Activated T-cell treated with anti-CD3 and anti-CD28 coated beads, Interleukin-2, amount 50 U/mL, for 1 hour (primary cell): ENCODE measurements at regions not wholly inside any gene's neighbourhood (a gene's known extent, or its start where the extent isn't known, plus 50 kb on each side); places are given as distances from the start of the nearest gene placed in this dataset.
"Not testable (repeated sequence)": the region's sequence is repeated elsewhere in the genome, so short reads cannot be mapped to it uniquely, and the experiment has no call there.

Experiments used
- DNase-seq: peaks from one replicate; pipeline ENCODE4 v3.0.0-alpha.2; 2020

DNA sequence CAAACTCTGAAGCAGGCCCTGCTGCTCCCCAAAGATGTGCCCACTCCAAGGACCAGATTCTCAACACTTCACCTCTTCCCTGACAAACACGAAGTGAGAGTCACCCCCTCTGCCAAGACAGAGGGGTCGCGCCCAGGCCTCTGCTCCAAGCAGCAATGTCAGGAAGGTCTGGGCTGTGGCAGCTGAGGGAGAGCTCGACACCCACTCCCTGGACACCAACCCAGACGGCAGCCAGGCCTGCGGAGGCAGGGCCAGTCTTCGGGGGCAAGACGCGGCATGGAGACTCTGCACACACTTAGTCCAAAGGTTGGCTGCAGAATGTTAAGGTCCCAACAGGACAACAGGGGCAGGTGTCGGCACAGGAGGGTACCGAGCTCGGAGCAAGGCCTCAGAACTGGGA is 144.2 kb downstream of the DLL1 start:
- DNase-seq = no peak

DNA sequence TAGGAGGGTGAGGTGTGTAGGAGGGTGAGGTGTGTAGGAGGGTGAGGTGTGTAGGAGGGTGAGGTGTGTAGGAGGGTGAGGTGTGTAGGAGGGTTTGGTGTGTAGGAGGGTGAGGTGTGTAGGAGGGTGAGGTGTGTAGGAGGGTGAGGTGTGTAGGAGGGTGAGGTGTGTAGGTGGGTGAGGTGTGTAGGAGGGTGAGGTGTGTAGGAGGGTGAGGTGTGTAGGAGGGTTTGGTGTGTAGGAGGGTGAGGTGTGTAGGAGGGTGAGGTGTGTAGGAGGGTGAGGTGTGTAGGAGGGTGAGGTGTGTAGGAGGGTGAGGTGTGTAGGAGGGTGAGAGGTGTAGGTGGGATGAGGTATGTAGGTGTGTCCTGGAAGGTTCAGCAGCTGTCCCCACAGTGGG is 144.7 kb downstream of the DLL1 start:
- not testable (repeated sequence) for DNase-seq

DNA sequence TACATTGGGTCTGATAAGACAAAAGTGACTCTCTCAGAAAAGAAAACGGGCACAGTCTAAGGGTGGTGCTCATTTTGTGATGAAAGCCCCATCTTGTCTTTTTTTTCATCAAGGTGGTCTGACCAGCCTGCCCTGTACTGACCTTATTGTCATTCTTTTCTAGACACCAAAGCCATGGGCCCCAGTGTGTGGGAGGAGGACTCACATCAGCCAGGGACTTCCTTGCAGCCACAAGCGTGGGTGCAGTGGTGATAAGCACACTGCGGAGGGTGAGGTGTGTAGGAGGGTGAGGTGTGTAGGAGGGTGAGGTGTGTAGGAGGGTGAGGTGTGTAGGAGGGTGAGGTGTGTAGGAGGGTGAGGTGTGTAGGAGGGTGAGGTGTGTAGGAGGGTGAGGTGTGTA is 145.2 kb downstream of the DLL1 start:
- peak; percentile 18 for DNase-seq

DNA sequence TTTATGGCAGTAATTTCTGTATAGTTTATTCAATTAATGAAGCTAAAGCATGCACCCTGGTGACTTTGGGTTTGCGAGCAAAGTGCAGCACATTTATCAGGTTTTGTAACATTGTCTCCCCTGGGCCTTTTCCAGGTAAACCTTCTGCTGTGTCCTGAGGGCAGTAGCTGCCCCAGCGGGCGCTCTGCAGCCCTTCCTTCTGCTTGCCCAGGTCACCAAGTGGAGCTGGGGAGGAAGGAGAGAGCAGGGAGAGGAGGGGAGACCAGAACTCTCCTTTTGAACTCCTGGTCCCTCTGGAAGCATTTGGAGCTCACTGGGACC is 145.6 kb downstream of the DLL1 start:
- DNase-seq = no peak

DNA sequence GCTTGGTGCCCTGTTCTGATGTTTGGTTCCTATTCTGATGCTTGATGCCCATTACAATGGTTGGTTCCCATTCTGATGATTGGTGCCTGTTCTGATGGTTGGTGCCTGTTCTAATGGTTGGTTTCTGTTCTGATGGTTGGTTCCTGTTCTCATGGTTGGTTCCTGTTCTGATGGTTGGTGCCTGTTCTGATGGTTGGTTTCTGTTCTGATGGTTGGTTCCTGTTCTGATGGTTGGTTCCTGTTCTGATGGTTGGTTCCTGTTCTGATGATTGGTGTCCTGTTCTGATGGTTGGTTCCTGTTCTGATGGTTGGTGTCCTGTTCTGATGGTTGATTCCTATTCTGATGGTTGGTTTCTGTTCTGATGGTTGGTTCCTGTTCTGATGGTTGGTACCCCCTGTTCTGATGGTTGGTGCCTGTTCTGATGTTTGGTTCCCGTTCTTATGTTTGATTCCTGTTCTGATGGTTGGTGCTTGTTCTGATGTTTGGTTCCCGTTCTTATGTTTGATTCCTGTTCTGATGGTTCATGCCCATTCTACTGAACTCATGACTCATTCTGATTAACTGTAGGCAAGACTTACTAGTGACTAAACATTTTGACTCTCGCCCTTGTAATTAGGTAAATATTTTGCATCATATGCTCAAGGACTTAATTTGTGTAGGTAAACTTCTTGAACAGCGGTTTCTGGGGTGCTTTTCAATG is 146.2 kb downstream of the DLL1 start:
- DNase-seq = no peak

DNA sequence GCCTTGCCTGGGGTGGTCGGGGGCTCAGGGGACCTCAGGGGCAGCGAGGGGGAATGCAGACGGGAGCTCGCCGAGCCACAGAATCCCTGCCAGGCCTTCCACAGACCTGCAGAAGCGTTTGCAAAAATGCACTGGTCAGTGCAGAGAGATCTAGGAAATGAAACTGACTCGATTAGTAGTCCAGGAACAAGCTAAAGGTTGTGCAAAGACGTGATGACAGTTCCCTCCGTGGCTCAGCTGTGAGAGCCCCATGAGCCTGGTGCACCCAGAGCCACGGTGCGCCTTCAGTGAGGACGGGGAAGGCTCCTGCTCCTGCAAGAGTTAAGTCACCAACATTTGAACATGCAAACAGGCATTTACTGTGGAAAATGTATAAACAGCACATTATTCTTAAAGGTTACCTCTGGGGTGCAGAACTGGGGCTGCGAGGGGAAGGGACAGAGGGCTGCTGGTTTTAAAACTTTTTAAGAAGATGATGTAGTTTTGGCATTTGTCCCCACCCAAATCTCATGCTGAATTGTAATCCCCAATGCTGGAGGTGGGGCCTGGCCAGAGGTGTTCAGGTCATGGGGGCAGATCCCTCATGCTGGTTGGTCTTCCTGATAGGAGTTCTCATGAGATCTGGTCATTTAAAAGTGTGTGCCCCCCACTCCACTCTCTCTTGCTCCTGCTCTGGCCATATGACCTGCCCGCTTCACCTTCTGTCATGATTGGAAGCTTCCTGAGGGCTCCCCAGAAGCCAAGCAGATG is 147.3 kb downstream of the DLL1 start:
- no peak for DNase-seq

DNA sequence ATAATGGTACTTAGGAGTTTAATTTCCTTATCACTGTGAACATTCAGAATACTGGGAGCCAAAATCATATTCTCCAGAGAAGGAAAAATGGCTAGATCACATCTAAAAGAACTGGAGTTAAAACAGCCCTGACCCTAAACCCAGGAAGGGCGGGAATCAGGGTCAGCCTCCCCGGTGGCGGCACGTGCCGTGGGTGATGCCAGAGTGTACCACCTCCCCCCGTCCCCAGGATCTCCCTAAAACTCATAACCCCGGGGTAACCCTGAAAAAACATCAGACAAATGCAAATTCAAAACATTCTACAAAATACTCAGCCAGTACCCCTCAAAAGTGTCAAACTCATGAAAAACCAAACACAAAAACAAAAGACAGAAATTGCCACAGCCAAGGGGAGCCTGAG is 148.3 kb downstream of the DLL1 start:
- no peak for DNase-seq

DNA sequence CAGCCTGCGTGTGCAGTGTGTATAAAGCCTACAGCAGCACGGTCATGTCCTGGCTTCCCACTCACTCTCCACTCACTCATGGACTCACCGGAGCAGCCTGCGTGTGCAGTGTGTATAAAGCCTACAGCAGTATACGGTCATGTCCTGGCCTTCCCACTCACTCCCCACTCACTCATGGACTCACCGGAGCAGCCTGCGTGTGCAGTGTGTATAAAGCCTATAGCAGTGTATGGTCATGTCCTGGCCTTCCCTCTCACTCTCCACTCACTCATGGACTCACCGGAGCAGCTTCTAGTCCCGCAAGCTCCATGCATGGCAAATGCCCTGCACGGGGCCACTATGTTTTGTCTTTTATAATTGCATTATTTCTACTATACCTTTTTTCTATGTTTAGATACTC is 149.8 kb downstream of the DLL1 start:
- DNase-seq = not testable (repeated sequence)

DNA sequence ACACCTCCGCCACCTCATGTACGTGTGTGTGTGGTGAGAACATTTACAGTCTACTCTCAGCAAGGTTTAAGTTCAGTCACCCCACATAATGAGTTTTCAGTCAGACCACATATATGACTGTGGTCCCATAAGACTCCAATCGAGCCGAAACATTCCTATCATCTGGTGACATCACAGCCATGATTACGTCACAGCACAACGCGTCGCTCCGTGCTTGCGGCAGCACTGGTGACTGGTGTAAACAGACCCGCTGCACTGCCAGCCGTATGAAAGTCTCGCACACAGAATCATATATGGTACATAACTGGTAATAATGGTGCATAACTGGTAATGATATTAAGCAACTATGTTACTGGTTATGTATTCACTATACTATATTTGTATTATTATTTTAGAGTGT is 150.7 kb downstream of the DLL1 start:
- no peak for DNase-seq

DNA sequence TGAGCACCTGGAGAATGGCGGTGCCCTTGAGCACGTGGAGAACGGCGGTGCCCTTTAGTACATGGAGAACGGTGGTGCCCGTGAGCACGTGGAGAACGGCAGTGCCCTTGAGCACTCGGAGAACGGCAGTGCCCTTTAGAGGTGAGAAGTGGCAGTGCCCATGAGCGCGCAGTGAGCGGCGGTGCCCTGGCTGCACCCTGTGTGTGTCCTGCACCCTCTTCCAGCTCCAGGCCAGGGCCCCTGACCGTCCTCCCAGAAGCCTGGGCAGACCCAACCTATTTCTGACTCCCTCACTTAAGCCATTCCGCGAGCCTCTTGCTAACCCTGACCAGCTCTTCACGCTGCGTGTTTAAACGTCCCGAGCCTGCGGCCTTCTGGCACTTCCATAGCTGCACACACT is 151.3 kb downstream of the DLL1 start:
- no peak for DNase-seq

DNA sequence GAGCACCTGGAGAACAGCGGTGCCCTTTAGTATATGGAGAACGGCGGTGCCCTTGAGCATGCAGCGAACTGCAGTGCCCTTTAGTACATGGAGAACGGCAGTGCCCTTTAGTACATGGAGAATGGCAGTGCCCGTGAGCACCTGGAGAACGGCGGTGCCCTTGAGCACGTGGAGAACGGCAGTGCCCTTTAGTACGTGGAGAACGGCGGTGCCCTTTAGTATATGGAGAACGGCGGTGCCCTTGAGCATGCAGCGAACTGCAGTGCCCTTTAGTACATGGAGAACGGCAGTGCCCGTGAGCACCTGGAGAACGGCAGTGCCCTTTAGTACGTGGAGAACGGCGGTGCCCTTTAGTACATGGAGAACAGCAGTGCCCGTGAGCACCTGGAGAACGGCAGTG is 151.8 kb downstream of the DLL1 start:
- peak; percentile 3 for DNase-seq

DNA sequence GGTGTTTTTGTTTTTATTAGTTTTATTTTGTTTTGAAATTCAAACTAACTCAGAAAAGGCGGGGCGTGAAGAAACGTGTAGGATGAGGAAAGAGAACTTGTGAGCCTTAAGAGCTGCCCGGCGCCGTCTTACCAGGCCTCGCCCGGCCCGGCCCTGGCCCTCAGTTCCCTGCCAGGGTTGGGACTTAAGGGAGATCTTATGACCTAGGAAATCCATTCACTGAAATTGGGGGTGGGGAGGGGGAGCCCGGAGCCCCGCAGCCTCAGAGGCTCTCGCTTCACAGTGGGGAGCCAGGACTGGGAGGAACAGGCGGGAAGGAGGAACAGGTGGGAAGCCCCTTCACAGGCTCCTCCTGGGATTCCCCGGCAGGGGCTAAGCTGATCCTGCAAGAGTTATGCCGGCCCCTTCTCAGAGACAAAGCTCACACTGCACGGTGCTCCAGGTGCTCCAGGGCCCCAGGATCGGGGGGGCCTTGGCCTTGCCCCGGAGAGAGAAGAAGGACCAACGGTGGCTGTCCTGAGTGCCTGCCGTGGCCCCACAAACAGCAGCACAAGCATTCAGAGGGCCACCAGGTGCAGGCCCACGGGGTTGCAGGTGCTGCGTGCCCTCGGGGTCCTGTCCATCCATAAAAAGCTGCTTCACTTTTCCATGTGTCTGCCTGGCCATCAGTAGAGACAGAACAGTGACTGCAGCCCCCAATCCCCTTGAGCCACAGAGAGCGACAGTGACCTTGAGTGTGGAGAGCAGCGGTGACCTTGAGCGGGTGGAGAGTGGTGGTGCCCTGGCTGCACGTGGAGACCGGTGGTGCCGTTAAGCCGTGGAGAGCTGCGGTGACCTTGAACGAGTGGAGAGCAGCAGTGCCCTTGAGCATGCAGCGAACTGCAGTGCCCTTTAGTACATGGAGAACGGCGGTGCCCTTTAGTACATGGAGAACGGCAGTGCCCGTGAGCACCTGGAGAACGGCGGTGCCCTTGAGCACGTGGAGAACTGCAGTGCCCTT is 152.7 kb downstream of the DLL1 start:
- DNase-seq = peak; percentile 12

DNA sequence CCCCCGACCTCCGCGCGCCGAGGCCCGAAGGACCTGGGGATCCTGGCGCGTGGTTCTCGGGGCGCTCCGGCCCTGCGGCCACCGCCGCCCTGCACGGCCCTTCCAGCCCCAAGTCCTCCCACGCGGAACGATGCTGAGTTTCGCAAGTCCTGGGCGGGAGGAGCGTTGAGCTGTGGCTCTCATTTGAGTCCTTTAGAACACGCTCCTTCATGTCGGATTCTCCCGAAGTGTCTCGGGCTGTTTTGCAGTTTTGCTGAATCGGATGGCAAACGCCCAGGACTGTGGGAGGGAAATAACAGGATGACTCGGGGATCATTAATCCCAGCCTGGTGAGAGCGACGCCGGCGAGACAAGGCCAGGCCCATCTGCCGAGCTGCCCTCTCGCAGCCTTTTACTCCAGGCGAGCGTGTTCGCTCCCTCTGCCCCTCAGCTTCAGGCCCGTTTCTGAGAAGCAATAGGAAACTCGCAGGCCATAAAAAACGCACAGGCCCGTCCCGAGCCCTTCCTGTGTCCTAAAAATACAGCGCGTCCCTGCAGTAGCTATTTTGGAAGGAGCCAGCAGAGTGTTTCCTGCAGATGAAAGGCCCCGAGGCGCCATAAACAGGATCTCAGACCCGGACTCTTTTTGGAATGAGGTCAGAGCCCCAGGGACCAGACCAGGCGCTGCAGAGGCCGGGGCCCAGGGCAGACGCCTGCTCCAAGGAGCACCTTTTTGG is 153.5 kb downstream of the DLL1 start:
- DNase-seq = peak; percentile 11

DNA sequence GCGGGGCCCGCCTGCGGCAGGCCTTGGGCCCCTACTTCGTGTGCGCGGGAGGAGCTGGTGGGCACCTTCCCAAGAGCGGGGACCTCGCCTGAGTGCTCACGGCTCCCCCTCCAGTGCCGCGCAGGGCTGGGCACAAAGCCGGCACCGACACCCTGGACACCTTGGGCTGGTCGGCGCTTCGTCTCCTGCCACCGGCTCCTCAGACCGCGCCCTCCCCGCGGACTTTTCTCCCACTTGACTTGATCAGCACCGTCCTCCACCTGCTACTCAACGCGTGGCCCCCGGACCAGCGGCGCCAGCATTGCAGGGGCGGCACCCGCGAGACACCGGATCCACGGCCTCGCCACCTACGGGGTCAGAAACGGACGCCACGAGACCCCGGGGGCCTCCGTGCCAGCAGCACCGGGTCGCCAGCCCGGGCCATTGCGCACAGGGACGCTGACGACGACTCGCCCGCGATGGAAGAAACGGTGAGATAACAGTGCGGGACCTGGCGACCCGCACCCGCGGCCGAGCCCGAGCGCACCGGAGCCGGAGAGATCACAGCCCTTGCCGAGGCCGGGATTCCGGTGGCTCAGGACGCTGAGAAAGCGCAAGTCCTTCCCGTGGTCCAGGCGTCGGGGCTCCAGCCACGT is 154.2 kb downstream of the DLL1 start:
- no peak for DNase-seq

DNA sequence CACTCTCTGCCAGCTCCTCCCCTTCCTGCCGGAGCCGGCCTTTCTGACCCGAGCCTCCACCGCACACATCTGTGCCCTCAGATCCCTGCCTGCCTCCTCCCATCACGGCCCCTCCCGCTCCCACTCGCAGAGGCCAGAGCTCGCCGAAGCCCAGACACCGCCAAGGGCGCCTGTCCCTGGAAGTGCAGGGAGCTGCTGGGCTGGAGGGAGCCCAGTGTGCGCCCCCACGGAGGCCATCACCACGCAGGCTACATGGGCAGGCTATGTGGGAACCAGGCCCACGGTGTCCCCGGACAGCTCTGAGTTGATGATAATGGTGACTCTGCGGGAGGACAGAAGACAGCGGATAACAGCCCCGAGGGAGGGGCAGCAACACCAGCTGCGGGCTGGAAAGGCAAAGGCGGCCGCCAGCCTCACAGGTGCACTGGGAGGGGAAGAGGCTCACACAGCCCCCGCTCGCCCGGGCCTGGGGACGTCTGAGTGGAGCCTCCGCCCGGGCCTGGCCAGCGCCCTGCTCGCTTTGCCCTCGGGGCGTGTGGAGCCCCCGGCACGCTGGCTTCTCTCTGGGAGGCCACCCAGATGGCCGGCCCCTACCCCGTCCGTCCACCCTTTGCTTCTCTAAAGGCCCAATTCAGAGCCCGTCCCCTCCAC is 154.9 kb downstream of the DLL1 start:
- no peak for DNase-seq

DNA sequence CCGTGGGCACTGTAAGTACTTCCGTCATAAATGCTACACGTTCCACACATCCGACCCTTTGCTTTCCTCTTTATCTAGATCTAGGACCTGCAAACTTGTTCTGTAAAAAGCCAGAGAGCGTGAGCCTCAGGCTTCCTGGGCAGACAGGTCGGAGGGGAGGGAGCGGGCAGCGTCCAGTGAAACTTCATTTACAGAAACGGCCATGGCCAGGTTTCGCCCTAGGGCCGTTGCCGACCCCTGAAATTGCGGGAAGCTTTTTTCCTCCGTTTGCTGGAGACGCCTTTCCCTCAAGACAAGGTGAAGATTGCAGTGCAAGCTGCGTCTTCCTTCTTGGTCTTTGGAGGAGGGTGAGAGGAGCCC is 155.4 kb downstream of the DLL1 start:
- no peak for DNase-seq

DNA sequence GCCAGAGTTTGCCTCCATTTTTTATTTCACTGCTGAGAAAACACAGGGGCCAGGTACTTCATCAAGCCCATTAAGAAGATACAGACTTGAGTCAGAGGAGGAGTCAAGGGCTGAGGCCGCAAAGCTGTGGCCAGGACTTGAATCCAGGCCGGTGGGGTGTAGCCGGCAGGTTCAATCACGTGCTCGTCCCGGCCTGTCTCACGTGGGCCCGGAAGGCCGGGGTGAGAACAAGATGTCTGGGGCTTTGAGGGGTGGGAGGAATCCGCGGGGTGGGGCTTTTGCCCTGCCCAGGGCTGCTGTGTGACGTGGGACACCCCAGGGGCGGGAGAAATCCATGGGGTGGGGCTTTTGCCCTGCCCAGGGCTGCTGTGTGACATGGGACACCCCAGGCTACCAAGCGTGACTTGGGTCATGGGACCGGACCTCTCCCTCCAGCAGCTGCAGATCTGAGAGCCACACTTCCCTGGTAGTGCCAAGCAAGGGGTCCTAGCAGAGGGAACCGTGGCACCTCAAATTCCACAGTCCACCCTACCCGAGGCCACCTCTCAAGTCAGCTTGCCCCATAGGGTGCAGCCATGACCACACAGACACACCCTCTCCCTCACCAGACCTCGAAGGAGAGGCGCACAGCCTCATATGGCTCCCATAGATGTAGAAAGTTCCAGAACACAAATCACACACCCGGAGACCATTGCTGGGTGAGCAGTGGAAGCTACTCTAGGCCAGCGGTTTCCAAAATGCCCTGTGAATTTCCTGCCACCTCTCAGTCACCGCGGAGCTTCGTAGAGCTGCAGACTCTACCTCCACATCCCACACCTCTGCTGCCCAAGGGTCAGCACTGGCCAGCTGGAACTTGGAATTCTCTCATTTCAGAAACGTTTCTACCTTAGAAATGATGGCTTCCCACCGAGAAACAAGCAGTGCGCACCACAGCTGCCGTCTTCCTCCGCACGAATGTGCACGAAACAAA is 156.1 kb downstream of the DLL1 start:
- no peak for DNase-seq

DNA sequence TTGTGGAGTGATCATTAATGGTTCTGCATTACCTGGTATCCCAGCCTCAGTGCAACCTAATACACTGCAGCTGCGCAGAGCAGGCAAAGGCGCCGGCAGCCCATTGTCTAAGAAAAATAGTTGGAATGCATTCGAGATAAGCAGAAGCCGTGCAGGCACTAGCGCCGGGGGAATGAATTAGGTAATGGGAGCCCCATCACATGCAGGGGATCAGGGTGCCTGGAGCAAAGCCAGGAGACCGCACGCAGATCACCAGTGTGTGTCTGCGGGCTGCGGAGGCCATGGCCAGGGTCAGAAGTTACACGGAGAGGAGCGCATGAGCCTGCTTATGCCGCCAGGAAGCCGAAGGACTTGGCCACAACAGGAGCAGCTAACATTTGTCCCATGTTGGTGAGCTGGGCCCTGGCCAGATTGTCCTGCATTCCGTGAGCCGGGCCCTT is 156.8 kb downstream of the DLL1 start:
- no peak for DNase-seq

DNA sequence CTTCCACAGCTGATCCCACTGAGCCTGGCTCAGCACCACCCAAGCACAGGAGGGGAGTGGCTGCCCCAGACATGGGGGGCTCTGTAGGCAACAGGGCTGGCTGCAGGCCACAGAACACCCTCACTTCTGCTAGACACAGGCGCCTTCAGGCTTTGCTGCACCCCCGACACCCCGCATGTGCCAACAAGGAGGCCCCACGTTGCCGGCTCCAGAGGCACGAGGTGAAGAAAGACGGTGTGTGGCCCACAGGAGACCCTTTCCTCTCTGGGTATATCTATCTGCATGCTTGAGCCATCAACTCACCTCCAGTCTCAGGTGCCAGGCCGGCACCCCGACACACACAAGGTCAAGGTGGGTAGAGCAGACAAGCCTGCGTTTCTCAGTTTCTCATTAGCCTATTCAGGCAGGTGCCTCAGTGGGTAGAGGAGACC is 158.3 kb downstream of the DLL1 start:
- no peak for DNase-seq

DNA sequence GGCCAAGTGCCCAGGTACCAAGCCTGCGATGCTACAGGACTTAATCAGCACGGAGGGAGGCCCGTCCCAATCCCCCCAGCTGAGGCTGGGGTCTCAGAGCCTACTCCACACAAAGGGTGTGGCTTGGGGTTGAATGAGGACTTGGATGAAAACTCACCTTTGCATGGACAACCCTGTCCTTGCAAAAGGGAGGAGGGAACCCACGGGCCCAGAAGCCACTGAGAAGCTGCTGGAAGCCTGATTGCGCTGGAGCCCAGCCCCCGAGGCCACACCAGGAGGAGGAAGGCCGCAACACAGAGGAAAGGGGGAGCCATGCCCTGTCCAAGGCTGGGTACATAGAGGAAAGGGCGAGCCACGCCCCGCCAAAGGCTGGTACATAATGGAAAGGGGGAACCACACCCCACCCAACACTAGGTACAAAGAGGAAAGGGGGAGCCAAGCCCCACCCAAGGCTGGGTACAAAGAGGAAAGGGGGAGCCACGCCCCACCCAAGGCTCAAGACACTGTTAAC is 158.8 kb downstream of the DLL1 start:
- no peak for DNase-seq
